ENCODE measurements at regions not wholly inside any gene's neighbourhood (a gene's known extent, or its start where the extent isn't known, plus 50 kb on each side); places are given as distances from the start of the nearest gene placed in this dataset.
"Not testable (repeated sequence)": the region's sequence is repeated elsewhere in the genome, so short reads cannot be mapped to it uniquely, and the experiment has no call there.

GRCh38 chr18:8991155-8991554 is 111.3 kb upstream of the NDUFV2 start:
- DNase-seq (ENCODE audit: low read depth in 2 of 2), result peak; percentile 82 to 85

DNA sequence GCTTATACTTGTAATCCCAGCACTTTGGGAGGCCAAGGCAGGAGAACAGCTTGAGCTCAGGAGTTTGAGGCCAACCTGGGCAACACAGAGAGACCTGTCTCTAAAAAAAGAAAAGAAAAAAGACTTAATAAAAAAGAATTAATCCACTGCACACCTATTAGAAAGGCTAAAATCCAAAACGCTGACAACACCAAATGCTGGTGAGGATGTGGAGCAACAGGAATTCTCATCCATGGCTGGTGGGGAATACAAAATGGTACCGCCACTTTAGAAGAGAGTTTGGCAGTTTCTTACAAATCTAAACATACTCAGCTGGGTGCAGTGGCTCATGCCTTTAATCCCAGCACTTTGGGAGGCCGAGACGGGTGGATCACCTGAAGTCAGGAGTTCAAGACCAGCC is 110.0 kb upstream of the NDUFV2 start:
- DNase-seq (ENCODE audit: low read depth in 2 of 2), result not testable (repeated sequence)

DNA sequence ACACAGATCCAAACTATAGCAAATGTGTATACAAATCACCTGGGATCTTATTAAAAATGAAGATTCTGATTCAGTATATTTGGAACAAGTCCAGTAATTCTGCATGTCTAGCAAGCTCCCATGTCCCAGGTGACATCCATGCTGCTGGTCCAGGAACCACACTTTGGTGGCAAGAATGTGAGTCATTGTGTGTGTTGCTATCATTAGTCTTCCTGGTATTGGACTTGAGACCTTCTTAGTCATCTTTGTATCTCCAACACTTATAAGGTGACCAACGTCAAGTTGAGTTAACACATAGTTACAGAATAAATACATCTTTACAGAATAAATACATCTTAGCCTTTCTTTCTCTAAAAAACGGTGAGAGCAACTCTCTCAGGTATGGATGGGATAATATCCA is 107.9 kb upstream of the NDUFV2 start:
- DNase-seq (ENCODE audit: low read depth in 2 of 2), result no peak

GRCh38 chr18:8995096-8995495 is 107.4 kb upstream of the NDUFV2 start:
- no peak for DNase-seq (ENCODE audit: low read depth in 2 of 2)

- no peak for DNase-seq (ENCODE audit: low read depth in 2 of 2)
These were observed 105.6 kb upstream of the NDUFV2 start for GRCh38 chr18:8996771-8997432.

DNA sequence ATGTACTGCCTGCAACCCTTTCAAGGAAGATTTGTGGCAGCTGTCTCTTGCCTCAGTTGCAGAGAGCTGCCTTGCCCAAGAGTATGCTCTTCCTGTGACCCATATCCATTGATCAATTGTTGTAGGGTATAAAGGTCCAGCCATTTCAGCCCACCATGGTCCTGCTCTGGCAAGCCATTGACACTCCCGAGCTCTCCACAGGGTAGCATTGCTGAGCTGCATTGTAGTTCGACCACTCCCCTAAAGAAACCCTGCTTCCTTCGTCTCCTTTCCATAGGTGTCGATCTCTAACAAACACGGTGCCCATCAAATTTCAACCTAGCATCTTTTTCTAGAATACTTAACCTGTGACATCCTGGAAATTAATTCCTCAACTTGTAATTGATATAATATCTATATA is 104.9 kb upstream of the NDUFV2 start:
- DNase-seq (ENCODE audit: low read depth in 2 of 2), result no peak

DNA sequence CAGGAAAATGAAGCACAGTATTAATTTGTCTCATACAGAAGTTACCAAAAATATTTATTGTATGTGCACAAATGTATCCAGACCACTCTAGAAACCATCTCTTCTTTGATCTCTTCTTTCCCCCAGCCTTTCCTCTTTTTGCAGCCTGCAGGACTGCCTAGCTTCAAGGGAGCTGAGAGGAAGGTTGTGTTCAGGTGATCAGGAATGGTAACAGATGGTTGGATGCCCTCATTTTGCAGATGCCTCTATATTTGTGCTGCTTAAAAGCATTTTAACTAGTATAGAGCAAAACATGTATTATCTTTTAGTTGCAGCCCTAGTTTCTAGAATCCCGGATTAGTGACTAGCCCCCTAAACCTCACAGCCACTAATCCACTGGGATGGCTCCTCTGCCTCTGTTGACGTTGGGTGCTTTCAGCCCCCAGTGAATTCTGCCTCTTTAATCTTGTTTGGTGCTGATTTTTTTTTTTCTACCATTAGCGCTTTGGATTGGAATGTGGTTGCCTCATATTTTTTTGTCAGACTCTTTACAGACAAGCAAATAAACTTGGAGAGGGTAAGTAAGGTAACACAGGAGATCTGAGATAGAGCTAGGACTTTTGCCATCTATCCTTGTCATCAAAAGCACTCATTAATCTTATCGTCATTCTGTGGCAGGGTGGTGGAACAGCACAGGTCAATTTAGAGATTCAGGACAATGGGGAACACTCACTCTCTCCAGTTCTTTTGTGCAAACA is 103.8 kb upstream of the NDUFV2 start:
- DNase-seq (ENCODE audit: low read depth in 2 of 2), result no peak

- DNase-seq (ENCODE audit: low read depth in 2 of 2), result no peak
These were observed 102.6 kb upstream of the NDUFV2 start for GRCh38 chr18:8999872-9000271.

DNA sequence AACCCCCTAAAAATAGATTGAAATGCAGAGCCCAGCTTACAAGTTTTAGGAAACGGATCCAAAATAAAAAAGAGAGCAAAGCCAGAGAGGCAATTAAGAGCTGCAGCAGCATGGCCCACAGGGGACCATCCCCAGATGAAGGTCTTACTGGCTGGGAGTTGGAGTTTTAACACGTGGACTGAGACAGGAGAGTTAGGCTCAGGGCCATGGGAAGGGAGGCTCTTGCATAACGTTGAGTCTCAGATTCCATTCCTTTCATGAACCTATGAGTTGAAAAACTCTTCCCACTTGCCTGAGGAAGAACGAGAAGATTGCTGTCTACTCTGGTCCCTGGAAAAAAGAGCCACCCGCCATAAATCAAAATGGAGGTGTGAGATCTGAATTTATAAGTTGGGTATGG is 101.8 kb upstream of the NDUFV2 start:
- no peak for DNase-seq (ENCODE audit: low read depth in 2 of 2)

- DNase-seq (ENCODE audit: low read depth in 2 of 2), result no peak
These were observed 101.3 kb upstream of the NDUFV2 start for GRCh38 chr18:9001209-9001608.

DNA sequence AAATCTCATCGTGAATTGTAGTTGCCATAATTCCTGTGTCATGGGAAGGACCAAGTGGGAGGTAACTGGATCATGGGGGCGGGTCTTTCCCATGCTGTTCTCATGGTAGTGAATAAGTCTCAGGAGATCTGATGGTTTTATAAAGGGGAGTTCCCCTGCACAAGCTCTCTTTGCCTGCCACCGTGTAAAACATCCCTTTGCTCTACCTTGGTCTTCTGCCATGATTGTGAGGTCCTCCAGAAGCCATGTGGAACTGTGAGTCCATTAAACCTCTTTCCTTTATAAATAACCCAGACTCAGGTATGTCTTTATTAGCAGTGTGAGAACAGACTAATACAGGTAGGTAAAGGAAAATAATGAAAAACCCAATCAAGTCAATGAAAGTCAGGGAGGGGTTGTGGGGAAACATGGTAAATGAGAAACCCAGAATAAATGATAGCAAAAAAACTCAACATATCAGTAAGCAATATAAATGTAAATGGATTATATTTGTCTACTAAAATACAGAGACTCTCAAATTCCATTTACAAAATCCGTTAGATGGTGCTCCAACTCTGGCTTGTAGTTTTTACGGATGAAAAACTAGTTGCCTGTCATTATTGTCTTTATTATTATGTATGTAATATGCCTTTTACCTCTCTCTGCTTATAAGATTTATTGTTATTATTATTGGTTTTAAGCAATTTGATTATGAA is 98.9 kb upstream of the NDUFV2 start:
- DNase-seq (ENCODE audit: low read depth in 2 of 2), result no peak

GRCh38 chr18:9004308-9004707 is 98.2 kb upstream of the NDUFV2 start:
- DNase-seq (ENCODE audit: low read depth in 2 of 2), result not testable (repeated sequence)

- not testable (repeated sequence) for DNase-seq (ENCODE audit: low read depth in 2 of 2)
These were observed 94.8 kb upstream of the NDUFV2 start for GRCh38 chr18:9007700-9008099.

DNA sequence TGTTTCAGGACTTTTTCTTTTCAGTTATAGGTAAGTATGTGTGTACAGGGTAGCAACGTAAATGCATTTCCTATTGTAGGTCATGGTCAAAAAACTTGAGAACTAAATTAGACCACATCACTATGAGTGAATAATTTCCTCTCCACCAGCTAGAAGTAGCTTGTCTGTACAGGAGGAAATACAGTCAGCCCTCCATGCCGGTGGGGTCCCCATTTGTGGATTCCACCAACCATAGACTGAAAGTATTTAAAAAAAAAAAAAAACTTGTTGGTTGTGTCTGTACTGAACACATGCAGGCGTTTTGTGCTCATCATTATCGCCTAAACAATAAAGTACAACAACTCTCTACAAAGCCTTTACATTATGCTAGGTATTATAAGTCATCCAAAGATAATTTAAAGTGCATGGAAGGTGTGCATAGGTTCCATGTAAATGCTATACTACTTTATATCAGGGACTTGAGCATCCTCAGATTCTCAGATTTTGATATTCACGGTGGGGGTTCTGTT is 94.2 kb upstream of the NDUFV2 start:
- DNase-seq (ENCODE audit: low read depth in 2 of 2), result no peak

DNA sequence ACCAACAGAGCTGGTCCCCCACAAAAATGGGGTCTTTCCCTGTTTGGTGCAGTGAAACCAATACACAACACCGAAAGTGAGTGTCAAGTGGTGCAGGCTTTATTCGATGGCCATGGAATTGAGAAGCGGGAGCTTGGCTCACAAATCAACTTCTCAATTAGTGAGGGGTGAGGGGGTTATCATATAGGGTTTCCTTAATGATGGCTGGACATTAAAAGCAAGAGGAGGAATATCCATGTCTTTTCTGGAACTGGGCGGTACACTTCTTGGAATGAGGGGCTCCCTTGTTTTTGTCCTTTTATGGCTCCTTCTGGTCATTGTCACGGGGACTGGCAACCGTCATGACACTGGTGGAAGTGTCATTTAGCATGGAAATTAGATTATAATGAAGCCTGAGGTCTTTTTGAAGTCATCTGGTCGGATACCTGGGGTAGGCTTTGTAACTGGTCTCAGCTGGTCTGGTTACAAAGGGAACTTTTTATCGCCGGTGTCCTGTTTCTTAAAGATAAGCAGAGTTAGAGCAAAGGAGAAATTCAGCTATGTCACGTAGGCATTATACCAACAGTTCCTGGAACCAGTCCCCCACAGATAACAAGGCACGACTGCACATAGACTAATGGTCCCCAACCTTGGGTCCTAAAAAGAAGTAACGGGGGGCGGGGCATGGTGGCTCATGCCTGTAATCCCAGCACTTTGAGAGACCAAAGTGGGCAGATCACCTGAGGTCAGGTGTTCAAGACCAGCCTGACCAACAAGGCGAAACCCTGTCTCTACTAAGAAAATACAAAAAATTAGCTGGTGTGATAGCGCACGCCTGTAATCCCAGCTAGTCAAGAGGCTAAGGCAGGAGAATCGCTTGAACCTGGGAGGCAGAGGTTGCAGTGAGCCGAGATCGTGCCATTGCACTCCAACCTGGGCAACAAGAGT is 93.5 kb upstream of the NDUFV2 start:
- DNase-seq (ENCODE audit: low read depth in 2 of 2), result no peak

DNA sequence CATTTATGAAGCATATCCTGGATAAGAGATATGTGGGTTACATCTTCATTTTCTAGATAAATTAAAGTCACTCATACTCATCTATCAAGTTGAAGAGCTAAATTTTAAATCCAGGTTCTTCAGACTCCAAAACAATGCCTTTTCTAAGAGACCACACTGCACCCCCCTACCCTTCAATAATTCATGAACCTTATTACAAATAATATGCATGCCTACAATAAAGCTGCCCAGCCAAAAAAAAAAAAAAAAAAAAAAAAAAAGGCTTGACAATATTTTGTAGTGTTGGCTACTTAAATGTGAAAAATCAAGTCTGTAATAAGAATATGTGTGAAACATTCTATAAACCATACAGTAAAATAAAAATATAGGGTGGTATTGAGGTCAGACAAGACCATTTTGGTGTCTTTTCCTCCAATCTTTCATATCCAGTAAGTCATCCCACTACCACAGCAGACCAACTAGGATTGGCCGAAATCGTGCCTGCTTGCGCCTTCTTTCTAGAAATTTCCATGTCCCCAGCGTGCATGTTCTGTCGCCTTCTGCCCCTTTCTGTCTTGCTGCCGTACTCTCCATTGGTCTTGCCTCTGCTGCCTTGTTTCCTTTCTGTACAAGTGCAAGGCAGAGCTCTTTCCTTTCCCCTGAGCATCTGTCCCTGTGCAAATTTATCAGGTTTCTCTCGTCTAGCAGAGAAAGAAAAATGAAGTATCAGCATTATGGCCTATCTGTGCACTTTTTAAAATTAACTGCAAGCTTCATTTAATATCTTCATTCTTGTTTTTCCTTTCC is 92.6 kb upstream of the NDUFV2 start:
- no peak for DNase-seq (ENCODE audit: low read depth in 2 of 2)

- DNase-seq (ENCODE audit: low read depth in 2 of 2), result no peak
These were observed 91.1 kb upstream of the NDUFV2 start for GRCh38 chr18:9011431-9011830.

GRCh38 chr18:9013926-9014373 is 88.5 kb upstream of the NDUFV2 start:
- DNase-seq (ENCODE audit: low read depth in 2 of 2), result no peak

- no peak for DNase-seq (ENCODE audit: low read depth in 2 of 2)
These were observed 86.8 kb upstream of the NDUFV2 start for GRCh38 chr18:9015689-9016088.

- DNase-seq (ENCODE audit: low read depth in 2 of 2), result no peak
These were observed 85.8 kb upstream of the NDUFV2 start for GRCh38 chr18:9016633-9017166.

All from fibroblast of skin of left biceps (primary cell).